SK-N-SH (cell line): ENCODE measurements at regions not wholly inside any gene's neighbourhood (a gene's known extent, or its start where the extent isn't known, plus 50 kb on each side); places are given as distances from the start of the nearest gene placed in this dataset.

Source experiments
- CTCF ChIP-seq: fragments of 200-600 bp; sonication (generic); IDR thresholded peaks from 2 replicates; pipeline ENCODE4 v1.6.1; 2017; ENCODE audit warnings: antibody characterized with exemption, mild to moderate bottlenecking, moderate library complexity
- EP300 ChIP-seq, 2 experiments: IDR thresholded peaks; 2 replicates each; pipeline versions ENCODE4 v1.4.0 to v1.6.1; 2012; ENCODE audit warnings: borderline replicate concordance in 1 of 2, low read depth in 1 of 2, low read length in 1 of 2
- EZH2phosphoT487 ChIP-seq: fragments of 200-600 bp; sonication (generic); IDR thresholded peaks from 2 replicates; pipeline ENCODE4 v1.6.1; 2017; ENCODE audit warnings: low read depth, mixed run types, mild to moderate bottlenecking, antibody characterized with exemption, moderate library complexity, borderline replicate concordance
- FOSL2 ChIP-seq: IDR thresholded peaks from 2 replicates; pipeline ENCODE4 v1.4.0; 2012; ENCODE audit warnings: low read depth, mild to moderate bottlenecking, moderate library complexity, borderline replicate concordance
- GATA2 ChIP-seq: sonication (generic); formaldehyde crosslinking; IDR thresholded peaks from 2 replicates; pipeline ENCODE4 v1.5.0; 2020; ENCODE audit warnings: mild to moderate bottlenecking, missing genetic modification reagents
- JUND ChIP-seq: IDR thresholded peaks from 2 replicates; pipeline ENCODE4 v1.4.0; 2012
- MAX ChIP-seq: IDR thresholded peaks from 2 replicates; pipeline ENCODE4 v1.4.0; 2012; ENCODE audit warnings: low read depth
- MXI1 ChIP-seq: IDR thresholded peaks from 2 replicates; pipeline ENCODE4 v1.6.1; 2012; ENCODE audit warnings: mild to moderate bottlenecking, low read depth, low read length, improper control_type of control experiment
- RCOR1 ChIP-seq: fragments of 150-350 bp; IDR thresholded peaks from 2 replicates; pipeline ENCODE4 v1.6.1; 2017; ENCODE audit warnings: antibody characterized with exemption, low read length
- REST ChIP-seq: IDR thresholded peaks from 2 replicates; pipeline ENCODE4 v1.6.1; 2012; ENCODE audit warnings: mild to moderate bottlenecking, low read depth, low read length, moderate library complexity
- RXRA ChIP-seq: IDR thresholded peaks from 2 replicates; pipeline ENCODE4 v1.4.0; 2012; ENCODE audit warnings: low read depth, mild to moderate bottlenecking, borderline replicate concordance
- SIN3A ChIP-seq: IDR thresholded peaks from 2 replicates; pipeline ENCODE4 v1.6.1; 2012; ENCODE audit warnings: low read depth, mild to moderate bottlenecking, low read length, moderate library complexity, borderline replicate concordance

- TF ChIP-seq CTCF (no peak), RXRA (no peak), MAX (no peak), SIN3A (no peak), EP300 (IDR thresholded peaks at IDR 0.05; ENCODE audit: borderline replicate concordance in 1 of 2, low read depth in 1 of 2, low read length in 1 of 2) (no peak), REST (no peak), EZH2phosphoT487 (no peak), MXI1 (no peak), GATA2 (CRISPR knock-in tag) (no peak), JUND (no peak), FOSL2 (no peak), RCOR1 (no peak)
Observed at GRCh38 chr1:109817881-109818270, 54.2 kb upstream of the EPS8L3 start.
